Duodenal mucosa (tissue), 2 donors: ENCODE measurements at regions not wholly inside any gene's neighbourhood (a gene's known extent, or its start where the extent isn't known, plus 50 kb on each side); places are given as distances from the start of the nearest gene placed in this dataset.

Source experiments
- H3K27ac ChIP-seq: one replicate; pipeline ENCODE4 v1.7.0; 2013; ENCODE audit warnings: low read depth, low read length
- H3K27me3 ChIP-seq, 2 donors: one replicate each; pipeline ENCODE4 v1.7.0; 2013; ENCODE audit warnings: low read length in 2 of 2, control low read depth in 1 of 2; ENCODE audit not compliant: insufficient read depth in 2 of 2, control insufficient read depth in 1 of 2
- H3K36me3 ChIP-seq, 2 donors: one replicate each; pipeline ENCODE4 v1.7.0; 2013; ENCODE audit warnings: low read length in 2 of 2, control low read depth in 1 of 2; ENCODE audit not compliant: insufficient read depth in 2 of 2, control insufficient read depth in 1 of 2
- H3K4me1 ChIP-seq, 2 donors: one replicate each; pipeline ENCODE4 v1.7.0; 2013; ENCODE audit warnings: low read length in 2 of 2, control low read depth in 1 of 2; ENCODE audit not compliant: insufficient read depth in 2 of 2, control insufficient read depth in 1 of 2
- H3K4me3 ChIP-seq, 2 donors: one replicate each; pipeline ENCODE4 v1.7.0; 2013; ENCODE audit warnings: low read length in 2 of 2, low read depth in 1 of 2
- H3K9ac ChIP-seq, 2 donors: one replicate each; pipeline ENCODE4 v1.7.0; 2013; ENCODE audit warnings: low read length in 2 of 2, low read depth in 1 of 2
- H3K9me3 ChIP-seq, 2 donors: one replicate each; pipeline ENCODE4 v1.7.0; 2013; ENCODE audit warnings: low read length in 2 of 2, control low read depth in 1 of 2; ENCODE audit not compliant: control insufficient read depth in 1 of 2

DNA sequence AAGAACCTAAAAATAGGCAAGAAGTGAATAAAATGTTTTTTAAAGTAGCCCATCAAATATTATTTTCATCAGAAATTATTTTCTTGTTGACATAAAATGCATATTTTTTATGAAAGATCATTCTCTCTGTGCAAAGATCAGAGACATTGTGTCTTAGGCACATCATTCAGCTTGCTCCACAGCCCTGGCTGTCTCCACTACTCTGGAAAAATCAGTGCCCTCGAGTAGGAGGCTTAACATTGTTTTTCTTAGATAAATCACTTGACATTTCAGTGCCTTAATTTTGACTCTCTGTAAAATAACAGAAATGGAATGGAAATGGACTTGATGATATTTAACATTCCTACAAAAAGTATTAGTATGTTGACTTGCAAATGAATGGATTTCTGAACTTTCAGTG lies 77.9 kb downstream of the FAT4 start:
- Histone ChIP-seq H3K4me3 (no peak overlapping the region), H3K9ac (no peak overlapping the region), H3K27me3 (no peaks in the 10 kb centered on the region), H3K36me3 (no peaks in the 10 kb centered on the region), H3K27ac (no peak overlapping the region), H3K4me1 (no peaks in the 10 kb centered on the region), H3K9me3 (no peaks in the 10 kb centered on the region)

DNA sequence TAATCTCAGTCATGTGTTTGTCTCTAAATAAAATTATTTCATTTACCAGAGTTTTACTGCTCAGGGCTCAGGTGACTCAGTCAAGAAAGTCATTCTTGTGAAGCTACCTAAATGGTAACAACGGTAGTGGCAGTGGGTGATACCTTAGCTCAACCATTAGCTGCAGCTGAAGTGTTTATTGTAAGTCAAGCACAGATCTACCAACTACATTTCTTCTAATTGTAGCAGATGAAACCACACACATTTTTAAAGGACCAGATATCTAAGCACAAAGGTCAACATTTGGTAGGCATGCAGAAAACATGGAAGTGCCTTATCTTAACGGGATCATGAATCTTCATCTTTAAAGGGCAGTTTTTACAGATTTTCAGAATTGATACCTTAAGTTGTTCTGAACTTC lies 79.1 kb downstream of the FAT4 start:
- Histone ChIP-seq H3K4me3 (no peak overlapping the region), H3K4me1 (no peaks in the 10 kb centered on the region), H3K9me3 (no peaks in the 10 kb centered on the region), H3K27me3 (no peaks in the 10 kb centered on the region), H3K27ac (no peak overlapping the region), H3K9ac (no peak overlapping the region), H3K36me3 (no peaks in the 10 kb centered on the region)

DNA sequence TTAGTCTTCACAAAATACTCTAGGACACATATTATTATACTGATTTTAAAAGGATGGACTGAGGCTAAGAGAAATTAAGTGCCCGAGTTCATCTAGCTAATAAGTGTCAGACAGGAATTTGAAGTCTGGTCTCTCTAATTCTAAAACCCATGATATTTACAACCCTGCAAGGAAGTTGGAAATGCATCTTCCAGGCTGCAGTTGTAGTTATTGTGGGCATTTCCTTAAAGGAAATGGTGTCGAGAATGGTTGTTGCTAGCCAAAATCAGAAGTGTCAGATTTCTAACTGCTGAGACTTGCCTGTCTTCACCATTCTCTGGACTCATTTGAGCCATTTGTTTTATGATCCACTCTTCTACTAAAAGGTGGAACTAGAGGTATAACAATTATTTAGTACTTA lies 82.5 kb downstream of the FAT4 start:
- Histone ChIP-seq H3K9ac (no peak overlapping the region), H3K27ac (no peak overlapping the region), H3K9me3 (no peaks in the 10 kb centered on the region), H3K27me3 (no peaks in the 10 kb centered on the region), H3K4me3 (no peak overlapping the region), H3K4me1 (no peaks in the 10 kb centered on the region), H3K36me3 (no peaks in the 10 kb centered on the region)

DNA sequence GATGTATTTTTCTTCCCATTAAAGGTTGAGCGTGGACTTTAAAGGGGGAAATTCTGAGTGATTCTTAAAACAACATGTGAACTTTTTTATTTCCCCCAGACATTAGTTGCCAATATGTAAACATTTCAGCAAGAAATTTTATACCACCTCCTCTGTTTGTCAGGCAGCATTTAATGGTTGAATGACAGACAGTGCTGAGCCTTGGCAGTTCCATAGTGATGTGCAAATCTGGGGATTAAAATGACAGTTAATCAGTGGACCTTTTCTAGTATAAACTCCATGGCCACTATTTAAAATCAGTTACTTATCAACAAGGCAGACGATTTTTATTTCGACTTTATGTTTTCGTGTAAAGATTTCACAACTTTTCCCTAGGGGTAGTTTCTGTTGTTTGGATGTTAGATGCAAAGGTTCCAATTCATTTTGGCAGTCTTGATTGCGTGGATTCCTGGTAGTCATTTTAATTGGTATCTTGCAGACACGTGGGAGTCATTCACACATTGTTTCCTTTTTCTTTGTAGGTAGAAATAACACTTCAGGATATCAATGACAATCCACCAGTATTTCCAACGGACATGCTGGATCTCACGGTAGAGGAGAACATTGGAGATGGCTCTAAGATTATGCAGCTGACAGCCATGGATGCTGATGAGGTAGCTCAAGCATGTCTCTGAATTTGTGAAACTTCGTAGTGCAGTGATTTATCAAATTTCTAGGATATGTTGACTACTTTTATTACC lies 83.7 kb downstream of the FAT4 start:
- H3K4me1 ChIP-seq: no peaks in the 10 kb centered on the region
- no peak overlapping the region for H3K27ac ChIP-seq
- no peak overlapping the region for H3K9ac ChIP-seq
- no peaks in the 10 kb centered on the region for H3K27me3 ChIP-seq
- H3K36me3 ChIP-seq: no peaks in the 10 kb centered on the region
- no peaks in the 10 kb centered on the region for H3K9me3 ChIP-seq
- H3K4me3 ChIP-seq: no peak overlapping the region

DNA sequence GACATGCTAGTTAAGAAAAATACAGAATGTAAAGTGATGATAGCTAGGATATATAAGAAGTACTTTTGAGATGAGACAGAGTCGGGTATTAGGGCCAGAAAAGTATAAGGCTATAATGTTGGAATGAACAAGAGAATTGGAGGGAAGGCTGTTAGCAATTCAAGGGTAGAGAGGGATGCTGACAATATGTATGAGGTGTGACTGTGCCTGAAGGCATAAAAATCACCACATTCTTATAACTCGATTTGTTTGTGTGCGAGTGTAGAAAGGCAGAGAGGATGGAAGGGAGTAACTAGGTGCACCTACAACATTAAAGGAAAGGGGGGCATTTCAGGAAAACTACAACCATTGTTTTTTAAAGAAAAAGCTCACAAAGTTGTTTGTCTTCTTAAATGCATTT lies 86.0 kb downstream of the FAT4 start:
- Histone ChIP-seq H3K9ac (no peak overlapping the region), H3K9me3 (no peaks in the 10 kb centered on the region), H3K36me3 (no peaks in the 10 kb centered on the region), H3K4me3 (no peak overlapping the region), H3K27ac (no peak overlapping the region), H3K27me3 (no peaks in the 10 kb centered on the region), H3K4me1 (no peaks in the 10 kb centered on the region)

DNA sequence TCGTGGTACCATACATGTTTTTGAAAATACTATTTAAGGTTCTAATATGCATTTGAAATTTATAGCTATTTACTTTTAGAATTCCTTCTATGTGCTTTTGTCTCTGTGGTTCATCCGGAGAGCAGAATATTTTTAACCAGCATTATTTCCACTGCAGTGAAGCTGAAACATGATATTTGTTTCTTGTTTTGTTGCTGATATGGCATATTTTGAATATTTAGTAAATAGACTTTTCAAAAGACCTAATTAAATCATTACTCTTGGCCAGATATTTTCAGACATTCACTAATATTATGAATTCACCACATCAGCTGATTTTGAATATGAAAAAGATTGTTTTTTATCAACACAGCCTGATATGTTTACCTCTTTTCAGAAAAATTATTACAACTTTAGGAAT lies 87.0 kb downstream of the FAT4 start:
- H3K27ac ChIP-seq: no peak overlapping the region

DNA sequence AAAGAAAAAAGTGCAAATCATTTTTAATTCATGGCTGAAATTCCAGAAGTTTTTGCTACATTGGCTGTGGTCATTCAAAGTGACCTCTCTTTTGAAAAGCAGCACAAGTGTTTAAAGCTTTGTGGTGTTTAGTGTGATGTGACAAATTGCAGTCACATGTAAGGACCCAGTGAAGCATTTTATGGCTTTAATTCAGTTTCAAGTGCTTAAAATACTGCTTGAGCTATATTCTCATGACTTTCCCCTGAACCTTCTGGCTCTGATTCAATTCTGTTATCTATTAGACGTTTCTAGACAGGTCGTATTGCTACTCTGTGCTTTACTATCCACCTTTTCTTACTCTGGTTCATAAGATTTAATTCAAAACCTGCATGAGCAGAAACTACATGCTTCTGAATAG lies 105.8 kb downstream of the FAT4 start:
- no peaks in the 10 kb centered on the region for H3K4me1 ChIP-seq
- no peaks in the 10 kb centered on the region for H3K9me3 ChIP-seq
- no peak overlapping the region for H3K27ac ChIP-seq
- no peak overlapping the region for H3K4me3 ChIP-seq
- no peak overlapping the region for H3K9ac ChIP-seq
- no peaks in the 10 kb centered on the region for H3K36me3 ChIP-seq
- no peaks in the 10 kb centered on the region for H3K27me3 ChIP-seq

More for the DNA sequence above, 87.0 kb downstream of the FAT4 start:
- Histone ChIP-seq H3K9me3 (no peaks in the 10 kb centered on the region), H3K27me3 (no peaks in the 10 kb centered on the region), H3K4me1 (no peaks in the 10 kb centered on the region), H3K9ac (no peak overlapping the region), H3K4me3 (no peak overlapping the region), H3K36me3 (no peaks in the 10 kb centered on the region)

DNA sequence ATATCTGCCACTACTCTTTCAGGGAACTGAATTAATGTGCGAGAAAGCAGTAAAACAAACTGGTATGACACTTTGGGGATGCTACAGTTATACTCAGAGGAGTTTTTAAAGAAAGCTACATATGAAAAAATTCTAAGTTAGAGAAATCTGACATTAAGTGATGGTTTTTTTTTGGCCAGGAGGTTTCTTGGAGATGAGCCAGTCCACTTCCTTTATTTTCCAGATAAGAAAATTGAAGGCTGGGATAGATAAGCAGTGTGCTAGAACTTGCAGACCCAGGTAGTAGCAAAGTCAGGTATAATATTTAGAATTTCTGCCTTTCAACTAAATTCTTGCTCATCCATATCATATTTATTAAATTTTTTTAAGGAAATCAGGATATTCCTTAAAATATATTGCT lies 106.8 kb downstream of the FAT4 start:
- no peak overlapping the region for H3K9ac ChIP-seq
- H3K36me3 ChIP-seq: no peaks in the 10 kb centered on the region
- no peaks in the 10 kb centered on the region for H3K27me3 ChIP-seq
- no peaks in the 10 kb centered on the region for H3K9me3 ChIP-seq
- H3K4me1 ChIP-seq: no peaks in the 10 kb centered on the region
- H3K4me3 ChIP-seq: no peak overlapping the region
- H3K27ac ChIP-seq: no peak overlapping the region

DNA sequence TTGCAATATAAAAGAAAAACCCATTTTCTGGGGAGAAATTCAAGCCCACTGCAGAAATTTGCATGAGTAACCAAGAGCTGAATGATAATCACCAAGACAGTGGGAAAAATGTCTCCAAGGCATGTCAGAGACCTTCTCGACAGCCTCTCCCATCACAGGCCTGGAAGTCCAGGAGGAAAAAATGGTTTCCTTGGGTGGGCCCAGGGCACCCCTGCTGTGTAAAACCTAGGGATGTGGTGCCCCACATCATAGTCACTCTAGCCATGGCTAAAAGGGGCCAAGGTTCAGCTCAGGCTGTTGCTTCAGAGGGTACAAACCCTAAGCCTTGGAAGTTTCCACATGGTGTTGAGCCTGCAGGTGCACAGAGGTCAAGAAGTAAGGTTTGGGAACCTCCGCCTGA lies 108.4 kb downstream of the FAT4 start:
- Histone ChIP-seq H3K27me3 (no peaks in the 10 kb centered on the region), H3K9me3 (no peaks in the 10 kb centered on the region), H3K4me3 (no peak overlapping the region), H3K4me1 (no peaks in the 10 kb centered on the region), H3K27ac (no peak overlapping the region), H3K36me3 (no peaks in the 10 kb centered on the region), H3K9ac (no peak overlapping the region)

DNA sequence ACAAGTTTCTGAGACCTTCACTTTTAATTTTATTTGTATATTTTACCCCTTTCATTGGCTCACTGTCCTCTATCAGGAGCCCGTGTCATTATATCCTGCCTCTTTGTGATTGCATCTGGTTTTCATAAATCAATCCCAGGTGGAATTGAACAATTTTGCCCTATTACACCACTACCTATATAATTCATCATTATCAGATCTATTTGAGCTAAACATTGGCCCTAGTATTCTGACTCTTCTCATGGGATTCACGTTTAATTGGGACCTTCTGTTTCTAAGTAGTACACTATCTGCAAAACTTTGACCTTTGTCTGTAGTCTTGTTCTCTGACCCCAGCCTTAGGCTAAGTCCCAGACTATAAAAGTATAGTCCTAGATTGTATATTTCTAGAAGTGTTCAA lies 114.1 kb downstream of the FAT4 start:
- H3K4me1 ChIP-seq: no peaks in the 10 kb centered on the region
- no peaks in the 10 kb centered on the region for H3K9me3 ChIP-seq
- H3K36me3 ChIP-seq: no peaks in the 10 kb centered on the region
- no peaks in the 10 kb centered on the region for H3K27me3 ChIP-seq
- no peak overlapping the region for H3K4me3 ChIP-seq
- no peak overlapping the region for H3K9ac ChIP-seq
- H3K27ac ChIP-seq: no peak overlapping the region

DNA sequence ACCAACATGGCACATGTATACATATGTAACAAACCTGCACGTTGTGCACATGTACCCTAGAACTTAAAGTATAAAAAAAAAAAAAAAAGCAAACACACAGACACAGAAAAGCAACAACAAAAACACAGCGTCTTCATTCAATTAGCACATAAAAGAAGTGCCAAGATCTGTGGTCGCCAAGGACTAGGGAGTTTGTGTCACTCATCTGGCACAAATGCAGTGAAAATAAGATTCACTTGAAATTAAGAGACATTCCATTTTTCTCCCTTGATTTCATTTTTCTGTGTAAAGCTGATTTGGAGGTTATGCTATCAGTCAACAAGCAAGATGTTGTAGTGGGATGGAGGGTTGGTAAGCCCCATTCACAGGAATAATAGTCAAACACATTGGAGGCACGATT lies 115.3 kb downstream of the FAT4 start:
- Histone ChIP-seq H3K4me3 (no peak overlapping the region), H3K4me1 (no peaks in the 10 kb centered on the region), H3K27me3 (no peaks in the 10 kb centered on the region), H3K9ac (no peak overlapping the region), H3K27ac (no peak overlapping the region), H3K9me3 (no peaks in the 10 kb centered on the region), H3K36me3 (no peaks in the 10 kb centered on the region)
